ENCODE measurements at regions not wholly inside any gene's neighbourhood (a gene's known extent, or its start where the extent isn't known, plus 50 kb on each side); places are given as distances from the start of the nearest gene placed in this dataset.

DNA sequence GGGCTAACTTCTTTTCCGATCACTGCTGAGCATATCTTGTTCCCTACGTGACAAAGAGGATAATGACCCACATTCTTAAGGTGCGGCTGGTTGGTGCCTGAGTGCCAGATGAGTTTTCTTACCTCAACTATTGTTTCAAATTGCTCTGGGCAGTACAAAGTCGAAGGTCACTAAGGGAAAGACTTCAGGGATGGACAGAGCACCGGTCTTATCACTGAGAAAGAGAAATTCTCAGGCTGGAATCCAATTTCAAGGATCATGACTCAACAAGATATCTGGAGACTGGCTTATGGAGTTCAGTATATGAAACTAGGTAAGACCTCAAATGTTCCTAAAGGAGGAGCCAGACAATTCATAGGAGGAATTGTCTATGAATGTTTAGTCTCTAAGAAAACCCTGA, 780.3 kb downstream of the SUGCT start:
- intact Hi-C loops (cut with DNase I) = no loop called here

More for the DNA sequence above, 780.3 kb downstream of the SUGCT start:
- no peak for DNase-seq

Measured in head of caudate nucleus (tissue), 42 donors.